SK-N-SH treated with all-trans-retinoic acid at 6 μM for 48 hours (cell line): ENCODE measurements at regions not wholly inside any gene's neighbourhood (a gene's known extent, or its start where the extent isn't known, plus 50 kb on each side); places are given as distances from the start of the nearest gene placed in this dataset.

ENCODE experiments used
- ATAC-seq: fragments of 200-7000 bp; cut with Tn5 transposase; 3 replicates; pipeline ENCODE4 v1.9.1; 2020; ENCODE audit warnings: mild to moderate bottlenecking, moderate library complexity
- ARNTL ChIP-seq: fragments of 450-650 bp; formaldehyde crosslinking; IDR thresholded peaks from 2 replicates; pipeline ENCODE4 v1.5.0; 2020; ENCODE audit warnings: low read depth, mild to moderate bottlenecking, moderate library complexity, borderline replicate concordance
- CSDC2 ChIP-seq: fragments of 250-450 bp; sonication (Bioruptor Pico); IDR thresholded peaks from 2 replicates; pipeline ENCODE4 v1.5.0; 2020; ENCODE audit warnings: mild to moderate bottlenecking, moderate library complexity
- CSRNP3 ChIP-seq: fragments of 250-450 bp; sonication (Bioruptor Pico); IDR thresholded peaks from 2 replicates; pipeline ENCODE4 v1.5.1; 2021; ENCODE audit warnings: mild to moderate bottlenecking, moderate library complexity
- ESRRG ChIP-seq: fragments of 250-450 bp; sonication (Bioruptor Pico); IDR thresholded peaks from 2 replicates; pipeline ENCODE4 v1.6.1; 2021; ENCODE audit warnings: mild to moderate bottlenecking
- GLIS3 ChIP-seq: fragments of 250-450 bp; sonication (Bioruptor Pico); IDR thresholded peaks from 2 replicates; pipeline ENCODE4 v1.5.0; 2020; ENCODE audit warnings: mild to moderate bottlenecking, moderate library complexity
- ISL1 ChIP-seq: fragments of 250-450 bp; sonication (Bioruptor Pico); IDR thresholded peaks from 2 replicates; pipeline ENCODE4 v2.1.2; 2022; ENCODE audit warnings: mild to moderate bottlenecking, moderate library complexity
- OSR1 ChIP-seq: fragments of 250-450 bp; sonication (Bioruptor Pico); IDR thresholded peaks from 2 replicates; pipeline ENCODE4 v1.8.0; 2022; ENCODE audit warnings: moderate library complexity, mild to moderate bottlenecking, inconsistent platforms
- PPARA ChIP-seq: fragments of 250-450 bp; sonication (Bioruptor Pico); IDR thresholded peaks from 2 replicates; pipeline ENCODE4 v1.5.0; 2020; ENCODE audit warnings: mild to moderate bottlenecking, borderline replicate concordance
- RARB ChIP-seq: fragments of 250-450 bp; sonication (Bioruptor Pico); IDR thresholded peaks from 2 replicates; pipeline ENCODE4 v1.8.0; 2021; ENCODE audit warnings: mild to moderate bottlenecking, moderate library complexity
- TCF4 ChIP-seq: fragments of 250-450 bp; sonication (Bioruptor Pico); IDR thresholded peaks from 2 replicates; pipeline ENCODE4 v1.8.0; 2021; ENCODE audit warnings: mild to moderate bottlenecking, moderate library complexity, borderline replicate concordance
- TOX ChIP-seq: fragments of 250-450 bp; sonication (Bioruptor Pico); IDR thresholded peaks from 2 replicates; pipeline ENCODE4 v1.8.0; 2021; ENCODE audit warnings: mild to moderate bottlenecking, moderate library complexity, borderline replicate concordance
- ZC3H10 ChIP-seq: fragments of 250-450 bp; sonication (Bioruptor Pico); IDR thresholded peaks from 2 replicates; pipeline ENCODE4 v1.5.1; 2021; ENCODE audit warnings: mild to moderate bottlenecking, moderate library complexity
- ZFP3 ChIP-seq: fragments of 250-450 bp; sonication (Bioruptor Pico); IDR thresholded peaks from 2 replicates; pipeline ENCODE4 v1.5.0; 2020; ENCODE audit warnings: mild to moderate bottlenecking, moderate library complexity
- ZFP30 ChIP-seq: fragments of 450-650 bp; formaldehyde crosslinking; IDR thresholded peaks from 2 replicates; pipeline ENCODE4 v1.5.0; 2022; ENCODE audit warnings: mild to moderate bottlenecking, moderate library complexity
- ZNF70 ChIP-seq: fragments of 450-650 bp; formaldehyde crosslinking; IDR thresholded peaks from 2 replicates; pipeline ENCODE4 v1.5.0; 2020; ENCODE audit warnings: mild to moderate bottlenecking, moderate library complexity
- ZNF8 ChIP-seq: fragments of 450-650 bp; formaldehyde crosslinking; IDR thresholded peaks from 2 replicates; pipeline ENCODE4 v1.5.0; 2020; ENCODE audit warnings: mild to moderate bottlenecking, moderate library complexity
- TF ChIP-seq, protein P1 (sequence below): fragments of 250-450 bp; sonication (Bioruptor Pico); IDR thresholded peaks from 2 replicates; pipeline ENCODE4 v1.8.0; 2021; ENCODE audit warnings: low read depth, mild to moderate bottlenecking, moderate library complexity, borderline replicate concordance
- TF ChIP-seq, protein P2 (sequence below): fragments of 250-450 bp; sonication (Bioruptor Pico); IDR thresholded peaks from 2 replicates; pipeline ENCODE4 v1.5.1; 2020; ENCODE audit warnings: low read depth, mild to moderate bottlenecking, moderate library complexity
- TF ChIP-seq, protein P3 (sequence below): fragments of 250-450 bp; sonication (Bioruptor Pico); IDR thresholded peaks from 2 replicates; pipeline ENCODE4 v1.5.0; 2020; ENCODE audit warnings: mild to moderate bottlenecking, moderate library complexity

GRCh38 chr5:124918618-124919017, 172.2 kb upstream of the ZNF608 start (continued):
- no peak for TF ChIP-seq GLIS3 (CRISPR knock-in tag)
- no peak for TF ChIP-seq OSR1 (CRISPR knock-in tag)
- TF ChIP-seq RARB = no peak
- TF ChIP-seq TOX (CRISPR knock-in tag) = no peak
- TF ChIP-seq ZNF70 (CRISPR knock-in tag) = no peak

GRCh38 chr5:124919076-124919475, 172.6 kb upstream of the ZNF608 start:
- no peak for TF ChIP-seq PPARA (CRISPR knock-in tag)
- TF ChIP-seq ZC3H10 (CRISPR knock-in tag) = no peak
- TF ChIP-seq ZFP3 (CRISPR knock-in tag) = no peak
- TF ChIP-seq CSRNP3 = no peak
- no peak for TF ChIP-seq ESRRG (CRISPR knock-in tag)
- TF ChIP-seq ZNF8 (CRISPR knock-in tag) = no peak
- TF ChIP-seq CSDC2 (CRISPR knock-in tag) = no peak
- TF ChIP-seq, protein P1, sequence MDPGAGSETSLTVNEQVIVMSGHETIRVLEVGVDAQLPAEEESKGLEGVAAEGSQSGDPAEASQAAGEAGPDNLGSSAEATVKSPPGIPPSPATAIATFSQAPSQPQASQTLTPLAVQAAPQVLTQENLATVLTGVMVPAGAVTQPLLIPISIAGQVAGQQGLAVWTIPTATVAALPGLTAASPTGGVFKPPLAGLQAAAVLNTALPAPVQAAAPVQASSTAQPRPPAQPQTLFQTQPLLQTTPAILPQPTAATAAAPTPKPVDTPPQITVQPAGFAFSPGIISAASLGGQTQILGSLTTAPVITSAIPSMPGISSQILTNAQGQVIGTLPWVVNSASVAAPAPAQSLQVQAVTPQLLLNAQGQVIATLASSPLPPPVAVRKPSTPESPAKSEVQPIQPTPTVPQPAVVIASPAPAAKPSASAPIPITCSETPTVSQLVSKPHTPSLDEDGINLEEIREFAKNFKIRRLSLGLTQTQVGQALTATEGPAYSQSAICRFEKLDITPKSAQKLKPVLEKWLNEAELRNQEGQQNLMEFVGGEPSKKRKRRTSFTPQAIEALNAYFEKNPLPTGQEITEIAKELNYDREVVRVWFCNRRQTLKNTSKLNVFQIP (CRISPR knock-in tag) = no peak
- no peak for TF ChIP-seq RARB
- no peak for TF ChIP-seq ZFP30
- TF ChIP-seq, protein P2, sequence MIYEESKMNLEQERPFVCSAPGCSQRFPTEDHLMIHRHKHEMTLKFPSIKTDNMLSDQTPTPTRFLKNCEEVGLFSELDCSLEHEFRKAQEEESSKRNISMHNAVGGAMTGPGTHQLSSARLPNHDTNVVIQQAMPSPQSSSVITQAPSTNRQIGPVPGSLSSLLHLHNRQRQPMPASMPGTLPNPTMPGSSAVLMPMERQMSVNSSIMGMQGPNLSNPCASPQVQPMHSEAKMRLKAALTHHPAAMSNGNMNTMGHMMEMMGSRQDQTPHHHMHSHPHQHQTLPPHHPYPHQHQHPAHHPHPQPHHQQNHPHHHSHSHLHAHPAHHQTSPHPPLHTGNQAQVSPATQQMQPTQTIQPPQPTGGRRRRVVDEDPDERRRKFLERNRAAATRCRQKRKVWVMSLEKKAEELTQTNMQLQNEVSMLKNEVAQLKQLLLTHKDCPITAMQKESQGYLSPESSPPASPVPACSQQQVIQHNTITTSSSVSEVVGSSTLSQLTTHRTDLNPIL = no peak
- TF ChIP-seq, all 23 proteins: peak for 0
- no peak for ATAC-seq

DNA sequence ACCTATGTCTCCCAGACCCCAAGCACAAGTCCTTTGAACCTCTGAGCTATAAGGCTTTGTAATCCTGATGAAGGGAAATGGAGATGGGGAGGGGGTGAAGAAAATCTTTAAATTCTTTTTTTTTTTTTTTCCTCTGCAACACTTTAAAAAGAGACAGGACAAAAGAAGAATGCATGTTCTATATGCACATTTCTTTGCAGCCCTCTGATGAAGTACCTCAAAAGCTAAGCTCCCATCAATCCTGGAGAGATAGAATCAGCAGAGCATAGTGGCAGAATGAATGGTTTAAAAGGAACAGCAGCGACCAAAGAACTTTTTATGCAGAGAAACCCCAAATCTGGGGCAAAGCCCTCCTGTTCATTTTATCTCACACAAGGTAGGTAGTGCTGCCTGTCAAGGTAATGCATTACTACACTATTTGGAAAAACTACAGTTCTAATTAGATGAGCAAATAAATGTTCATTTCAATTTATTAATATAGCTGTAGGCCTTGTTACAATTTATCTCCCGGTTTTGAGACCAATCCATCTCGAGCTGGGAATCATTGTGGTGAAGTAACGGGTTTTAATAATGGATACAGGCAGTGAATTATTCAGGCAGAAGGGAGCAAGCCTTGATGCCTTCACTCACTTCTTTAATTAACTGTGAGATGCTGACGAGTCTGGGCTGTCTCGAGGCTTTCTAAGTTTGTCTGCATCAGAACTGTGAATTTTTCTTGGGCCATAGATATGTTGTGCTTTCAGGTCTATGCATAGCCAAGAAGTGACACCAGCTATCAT, 173.5 kb upstream of the ZNF608 start:
- TF ChIP-seq ZFP30 (no peak), ARNTL (no peak), ZFP3 (CRISPR knock-in tag) (no peak), ISL1 (no peak), OSR1 (CRISPR knock-in tag) (no peak)
- TF ChIP-seq, protein P3, sequence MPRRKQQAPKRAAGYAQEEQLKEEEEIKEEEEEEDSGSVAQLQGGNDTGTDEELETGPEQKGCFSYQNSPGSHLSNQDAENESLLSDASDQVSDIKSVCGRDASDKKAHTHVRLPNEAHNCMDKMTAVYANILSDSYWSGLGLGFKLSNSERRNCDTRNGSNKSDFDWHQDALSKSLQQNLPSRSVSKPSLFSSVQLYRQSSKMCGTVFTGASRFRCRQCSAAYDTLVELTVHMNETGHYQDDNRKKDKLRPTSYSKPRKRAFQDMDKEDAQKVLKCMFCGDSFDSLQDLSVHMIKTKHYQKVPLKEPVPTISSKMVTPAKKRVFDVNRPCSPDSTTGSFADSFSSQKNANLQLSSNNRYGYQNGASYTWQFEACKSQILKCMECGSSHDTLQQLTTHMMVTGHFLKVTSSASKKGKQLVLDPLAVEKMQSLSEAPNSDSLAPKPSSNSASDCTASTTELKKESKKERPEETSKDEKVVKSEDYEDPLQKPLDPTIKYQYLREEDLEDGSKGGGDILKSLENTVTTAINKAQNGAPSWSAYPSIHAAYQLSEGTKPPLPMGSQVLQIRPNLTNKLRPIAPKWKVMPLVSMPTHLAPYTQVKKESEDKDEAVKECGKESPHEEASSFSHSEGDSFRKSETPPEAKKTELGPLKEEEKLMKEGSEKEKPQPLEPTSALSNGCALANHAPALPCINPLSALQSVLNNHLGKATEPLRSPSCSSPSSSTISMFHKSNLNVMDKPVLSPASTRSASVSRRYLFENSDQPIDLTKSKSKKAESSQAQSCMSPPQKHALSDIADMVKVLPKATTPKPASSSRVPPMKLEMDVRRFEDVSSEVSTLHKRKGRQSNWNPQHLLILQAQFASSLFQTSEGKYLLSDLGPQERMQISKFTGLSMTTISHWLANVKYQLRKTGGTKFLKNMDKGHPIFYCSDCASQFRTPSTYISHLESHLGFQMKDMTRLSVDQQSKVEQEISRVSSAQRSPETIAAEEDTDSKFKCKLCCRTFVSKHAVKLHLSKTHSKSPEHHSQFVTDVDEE (CRISPR knock-in tag) = no peak

GRCh38 chr5:124920909-124921666, 174.6 kb upstream of the ZNF608 start:
- ATAC-seq = no peak
- no peak for TF ChIP-seq ISL1
- TF ChIP-seq, protein P3 (CRISPR knock-in tag) = no peak
- no peak for TF ChIP-seq PPARA (CRISPR knock-in tag)
- TF ChIP-seq, protein P2 = no peak
- TF ChIP-seq TCF4 (CRISPR knock-in tag) = no peak
- TF ChIP-seq ZNF70 (CRISPR knock-in tag) = no peak
- TF ChIP-seq CSDC2 (CRISPR knock-in tag) = no peak
- TF ChIP-seq ZFP3 (CRISPR knock-in tag) = no peak
- no peak for TF ChIP-seq RARB
- TF ChIP-seq ZFP30 = no peak
- no peak for TF ChIP-seq OSR1 (CRISPR knock-in tag)
- TF ChIP-seq ZC3H10 (CRISPR knock-in tag) = no peak

More for the DNA sequence above, 173.5 kb upstream of the ZNF608 start:
- no peak for ATAC-seq
